ENCODE measurements at regions not wholly inside any gene's neighbourhood (a gene's known extent, or its start where the extent isn't known, plus 50 kb on each side); places are given as distances from the start of the nearest gene placed in this dataset.
"Not testable (repeated sequence)": the region's sequence is repeated elsewhere in the genome, so short reads cannot be mapped to it uniquely, and the experiment has no call there.

DNA sequence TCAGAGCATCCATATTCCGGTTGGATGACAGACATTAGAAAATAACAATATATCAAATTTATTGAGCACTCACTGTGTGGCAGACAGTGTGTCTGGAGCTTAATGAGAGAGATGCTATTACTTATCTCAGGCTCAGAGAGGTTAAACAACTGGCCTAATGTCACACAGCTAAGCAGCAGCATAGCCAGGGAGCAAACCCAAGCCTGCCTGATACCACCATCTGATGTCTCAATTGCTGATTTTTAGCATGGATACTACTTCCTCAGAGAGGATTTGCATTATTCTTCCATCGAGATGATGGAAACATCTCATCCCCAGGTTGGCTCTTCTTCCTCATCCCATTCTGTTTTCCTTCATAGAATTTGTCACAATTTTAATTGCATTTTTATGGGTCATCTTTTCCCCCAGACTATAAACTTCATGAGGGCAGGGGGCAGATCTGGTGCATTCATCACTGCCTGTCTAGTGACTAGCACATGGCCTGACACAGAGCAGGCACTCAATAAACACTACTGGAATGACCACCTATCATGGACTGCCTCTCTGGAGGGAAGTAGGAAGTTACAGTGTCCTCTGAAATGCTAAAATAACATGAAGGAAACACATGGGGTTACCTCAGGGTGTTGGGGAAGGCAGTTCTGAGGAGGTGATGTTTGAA, 344.8 kb upstream of the CCL2 start:
- no peak for DNase-seq

DNA sequence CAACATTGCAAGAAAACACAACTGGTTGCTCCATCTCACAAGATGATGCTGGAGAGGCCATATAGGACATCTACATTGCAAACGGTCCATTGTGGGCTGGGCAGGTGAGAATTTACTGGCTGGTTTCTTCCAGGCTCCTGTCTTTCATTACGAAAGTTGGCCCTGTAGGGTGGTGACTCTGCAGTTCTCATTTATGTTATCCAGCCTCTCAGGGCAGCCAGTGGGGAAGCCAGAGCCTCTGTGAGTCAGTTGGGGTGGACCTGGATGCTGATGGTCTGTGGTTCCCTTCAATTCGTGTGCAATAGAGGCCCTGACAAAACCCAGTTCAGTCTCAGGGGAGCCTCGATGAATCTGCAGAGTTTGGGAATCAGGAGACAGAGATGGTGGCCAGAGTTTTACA, 341.0 kb upstream of the CCL2 start:
- DNase-seq = no peak

DNA sequence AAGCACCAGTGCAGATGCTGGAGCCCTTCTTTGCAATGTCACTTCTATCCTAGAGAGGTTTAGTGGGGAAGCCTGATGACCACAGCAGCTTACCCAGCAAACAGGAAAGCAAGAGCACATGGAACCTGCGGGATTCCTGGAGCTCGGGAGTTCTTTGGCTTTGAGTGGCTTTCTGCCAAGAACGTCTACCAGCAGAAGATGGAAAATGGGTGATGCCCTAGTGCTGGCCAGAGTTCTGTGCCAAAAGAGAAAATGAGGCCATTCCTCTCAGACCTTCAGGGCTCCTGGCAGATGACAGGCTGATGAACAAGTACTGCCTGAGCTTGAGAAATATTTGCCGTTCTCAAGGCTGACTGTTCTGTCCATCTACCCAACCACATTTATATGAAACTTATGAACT, 332.1 kb upstream of the CCL2 start:
- no peak for DNase-seq

DNA sequence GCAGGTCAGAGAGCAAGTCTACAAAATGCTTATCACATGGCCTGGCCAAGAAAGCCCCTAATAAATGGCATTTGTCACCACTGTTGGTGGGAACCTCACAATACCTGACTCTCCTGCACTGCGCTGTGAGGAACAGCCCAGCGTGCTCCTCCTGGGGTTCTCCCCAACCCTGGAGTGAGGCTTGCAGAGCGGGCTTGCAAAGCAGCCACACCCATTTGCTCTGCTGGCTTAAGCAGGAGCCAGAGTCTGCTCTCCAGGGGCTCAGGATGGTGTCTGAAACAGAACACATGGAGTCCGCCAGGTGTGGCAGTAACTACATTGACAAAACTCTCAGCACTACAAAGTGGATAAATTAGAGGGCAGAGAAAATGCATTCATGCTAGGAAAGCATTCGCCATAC, 331.0 kb upstream of the CCL2 start:
- DNase-seq = no peak

DNA sequence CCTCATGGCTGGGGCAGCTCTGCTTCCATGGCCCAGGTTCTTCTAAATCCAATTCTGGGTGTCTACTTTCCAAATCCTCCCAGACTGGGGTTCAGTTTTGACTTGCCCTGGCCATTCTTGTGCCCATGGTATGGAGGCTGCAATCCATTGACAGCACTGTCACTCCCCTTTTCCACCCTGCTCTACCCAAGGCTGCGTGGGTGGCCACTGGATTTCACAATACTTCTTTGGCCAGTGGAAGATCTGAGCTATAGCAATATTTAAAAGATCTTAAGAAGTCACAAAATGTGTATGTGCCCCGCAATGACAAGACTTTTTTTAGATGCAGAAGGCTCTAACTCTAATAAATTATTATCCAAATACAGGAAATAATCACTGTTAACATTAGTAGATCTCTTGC, 329.4 kb upstream of the CCL2 start:
- DNase-seq = no peak

DNA sequence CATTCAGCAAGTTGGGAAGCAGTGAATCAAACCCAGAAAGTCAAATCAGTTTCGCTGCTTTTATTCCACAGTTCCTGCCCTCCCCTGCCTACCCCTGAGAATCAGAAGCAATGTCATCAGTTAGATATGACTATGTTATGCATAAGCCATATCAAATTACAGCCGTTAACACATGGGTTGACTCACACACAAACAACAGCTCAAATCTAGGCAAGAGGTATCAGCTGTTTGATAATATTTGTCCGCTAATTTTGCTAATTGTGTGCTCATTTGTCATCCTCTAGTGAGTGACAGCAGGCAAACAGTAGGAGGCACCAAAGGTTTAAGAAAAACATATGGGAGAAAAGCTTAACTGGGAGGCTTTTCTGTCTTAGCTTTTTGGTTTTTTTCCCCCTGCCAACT, 327.4 kb upstream of the CCL2 start:
- DNase-seq = peak; percentile 9

DNA sequence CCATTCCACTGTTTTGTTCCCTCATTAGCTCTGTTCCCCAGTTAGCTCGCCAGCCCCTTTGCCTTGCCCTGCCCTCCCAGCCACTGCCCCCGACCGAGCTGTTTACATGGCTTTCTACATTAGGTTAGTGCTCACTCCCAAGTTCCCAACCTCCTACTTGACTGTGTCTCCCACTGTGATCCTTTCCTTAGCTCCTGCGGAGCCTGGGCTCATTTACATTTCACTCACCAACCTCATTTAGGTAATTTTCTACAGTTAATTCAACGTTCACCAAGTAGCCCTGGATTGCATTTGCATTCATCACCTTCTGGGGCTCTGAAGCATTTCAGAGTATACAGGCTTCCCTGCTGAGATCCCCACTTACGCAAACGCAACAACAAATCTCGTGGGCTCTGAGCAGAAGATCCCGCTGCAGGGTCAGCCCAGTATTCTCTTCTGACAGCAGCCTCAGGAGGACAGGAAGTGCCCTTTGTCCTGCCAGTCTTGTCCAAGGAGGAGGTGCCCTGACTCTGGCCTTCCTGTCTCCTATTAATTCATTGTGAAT, 325.8 kb upstream of the CCL2 start:
- DNase-seq = no peak

DNA sequence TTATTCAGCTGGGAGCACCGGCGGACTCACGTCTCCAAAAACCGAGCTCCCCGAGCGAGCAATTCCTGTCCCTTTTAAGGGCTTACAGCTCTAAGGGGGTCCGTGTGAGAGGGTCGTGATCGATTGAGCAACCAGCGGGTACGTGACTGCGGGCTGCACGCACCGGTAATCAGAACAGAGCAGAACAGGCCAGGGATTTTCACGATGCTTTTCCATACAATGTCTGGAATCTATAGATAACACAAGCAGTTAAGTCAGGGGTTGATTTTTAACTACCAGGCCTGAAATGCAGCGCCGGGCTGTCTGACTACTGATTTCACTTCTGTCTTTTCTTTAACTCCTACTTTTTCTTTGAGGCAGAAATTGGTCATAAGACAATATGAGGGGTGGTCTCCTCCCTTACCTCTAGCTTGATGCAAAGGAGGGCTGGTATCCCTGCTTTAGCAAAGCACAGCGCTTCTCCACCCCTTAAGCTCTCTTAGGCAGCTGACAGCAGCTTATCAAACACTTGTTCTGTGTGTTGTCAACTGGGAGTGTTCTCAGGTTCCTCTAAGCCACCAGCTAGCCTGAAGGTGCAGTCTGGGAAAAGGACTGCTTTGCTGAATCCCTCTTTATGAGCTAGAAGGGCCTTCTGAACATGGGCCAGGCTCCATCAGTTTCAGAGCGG, 323.8 kb upstream of the CCL2 start:
- not testable (repeated sequence) for DNase-seq

DNA sequence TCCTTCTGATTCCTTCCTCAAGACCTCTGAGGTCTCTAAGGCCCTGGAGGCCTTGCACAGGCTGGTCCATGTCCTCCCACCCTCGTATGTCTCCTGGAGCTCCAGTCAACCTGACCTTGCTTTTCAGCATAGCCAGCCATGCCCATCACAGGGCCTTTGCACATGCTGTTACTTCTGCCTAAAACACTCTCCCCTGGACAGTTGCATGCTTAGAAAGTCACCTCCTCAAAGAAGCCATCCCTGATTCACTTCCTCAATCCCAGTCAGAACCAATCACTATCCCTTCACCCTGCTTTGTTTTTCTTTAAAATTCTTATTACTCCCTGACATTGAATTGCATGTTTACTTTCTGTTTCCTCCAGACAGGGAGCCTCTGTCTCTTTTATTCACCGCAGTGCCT, 322.1 kb upstream of the CCL2 start:
- no peak for DNase-seq

DNA sequence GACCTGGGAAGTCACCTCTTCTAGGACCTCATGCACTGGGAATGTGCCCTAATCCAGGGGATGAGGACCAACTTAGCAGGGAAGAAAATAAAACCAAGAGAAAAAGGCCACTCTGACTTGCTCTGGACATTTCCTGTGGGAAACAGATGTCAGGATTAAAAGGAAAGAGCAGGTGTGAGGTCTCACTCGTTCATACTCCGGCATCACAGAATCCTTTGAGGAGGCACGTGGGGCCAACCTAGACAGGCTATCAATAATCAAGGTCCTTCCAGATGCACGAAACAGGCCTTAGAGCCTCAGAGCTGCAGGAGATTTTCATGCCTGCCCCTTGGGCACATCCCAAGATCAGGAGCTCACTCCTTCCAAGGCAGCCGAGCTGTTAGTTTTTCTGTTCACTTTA, 321.5 kb upstream of the CCL2 start:
- DNase-seq = no peak

DNA sequence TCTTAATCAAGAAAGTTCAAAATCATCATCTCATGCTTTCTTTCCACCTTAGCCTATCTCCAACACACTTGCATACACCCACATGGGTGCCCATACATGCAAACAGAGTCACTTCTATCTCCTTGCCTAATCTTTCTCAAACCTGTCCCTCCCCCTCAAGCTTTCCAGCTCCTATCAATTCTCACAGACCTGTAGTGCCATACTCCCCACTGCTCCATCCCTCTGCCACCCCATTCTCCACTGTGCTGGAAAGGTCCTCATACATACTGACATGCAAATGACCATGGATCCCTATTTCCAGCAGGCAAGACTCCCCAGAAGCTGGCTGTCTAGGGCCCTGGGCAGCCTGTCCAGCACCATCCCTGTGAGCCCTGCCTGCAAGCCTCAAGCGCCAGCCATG, 320.4 kb upstream of the CCL2 start:
- no peak for DNase-seq

DNA sequence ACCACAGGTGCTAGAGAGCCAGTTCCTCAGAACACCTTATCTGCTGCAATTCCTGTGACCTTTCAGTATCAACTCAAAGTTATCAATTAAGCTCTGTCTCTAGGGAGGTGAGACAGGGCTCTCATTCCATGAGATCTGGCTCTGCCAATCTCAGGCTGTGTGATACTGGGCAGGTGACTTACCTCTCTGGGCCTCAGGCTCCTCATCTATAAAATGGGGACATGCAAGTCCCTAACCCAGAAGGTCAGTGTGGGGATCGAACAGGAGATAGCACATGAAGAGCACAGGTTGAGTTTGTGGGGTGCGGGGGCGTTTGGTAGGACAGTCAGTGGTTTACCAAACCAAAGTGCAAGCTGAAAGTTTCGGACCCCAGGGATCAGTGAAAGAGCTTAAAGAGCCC, 319.3 kb upstream of the CCL2 start:
- no peak for DNase-seq

DNA sequence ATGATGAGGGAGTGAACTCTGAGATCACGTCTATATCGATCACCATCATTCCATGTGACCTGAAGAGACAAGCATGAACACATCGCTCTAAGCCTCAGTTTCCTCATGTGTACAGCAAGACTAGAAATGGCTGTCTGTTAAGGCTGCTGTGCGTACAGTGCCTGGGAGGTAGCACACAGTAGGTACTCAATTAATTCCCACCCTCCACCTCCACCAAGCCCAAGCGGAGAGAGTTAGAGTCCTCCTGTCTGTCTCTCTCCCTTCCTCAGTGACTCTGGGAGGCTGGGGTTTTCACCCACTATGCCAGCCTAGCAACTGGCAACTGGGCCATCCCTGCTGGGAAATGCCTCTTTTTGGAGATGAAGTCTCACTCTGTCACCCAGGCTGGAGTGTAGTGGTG, 318.3 kb upstream of the CCL2 start:
- DNase-seq = no peak

DNA sequence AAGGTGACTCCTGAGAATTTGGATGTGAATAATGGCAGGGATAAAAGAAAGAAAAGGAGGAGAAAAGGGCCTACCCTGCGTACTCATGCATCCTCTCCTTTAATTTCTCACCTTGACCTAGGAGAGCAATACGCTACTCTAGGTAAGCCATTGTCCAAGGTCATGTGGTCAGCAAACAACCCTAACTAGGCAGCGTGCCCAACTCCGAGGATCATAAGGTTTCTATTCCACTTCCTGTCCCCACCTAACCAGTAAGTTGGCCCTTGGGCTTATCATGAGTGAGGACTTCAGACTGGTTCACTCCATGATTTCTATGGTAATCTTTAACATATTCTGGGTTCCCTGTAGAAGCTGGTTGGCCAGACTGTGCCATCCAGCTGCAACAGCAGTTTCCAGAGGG, 315.1 kb upstream of the CCL2 start:
- DNase-seq = no peak

DNA sequence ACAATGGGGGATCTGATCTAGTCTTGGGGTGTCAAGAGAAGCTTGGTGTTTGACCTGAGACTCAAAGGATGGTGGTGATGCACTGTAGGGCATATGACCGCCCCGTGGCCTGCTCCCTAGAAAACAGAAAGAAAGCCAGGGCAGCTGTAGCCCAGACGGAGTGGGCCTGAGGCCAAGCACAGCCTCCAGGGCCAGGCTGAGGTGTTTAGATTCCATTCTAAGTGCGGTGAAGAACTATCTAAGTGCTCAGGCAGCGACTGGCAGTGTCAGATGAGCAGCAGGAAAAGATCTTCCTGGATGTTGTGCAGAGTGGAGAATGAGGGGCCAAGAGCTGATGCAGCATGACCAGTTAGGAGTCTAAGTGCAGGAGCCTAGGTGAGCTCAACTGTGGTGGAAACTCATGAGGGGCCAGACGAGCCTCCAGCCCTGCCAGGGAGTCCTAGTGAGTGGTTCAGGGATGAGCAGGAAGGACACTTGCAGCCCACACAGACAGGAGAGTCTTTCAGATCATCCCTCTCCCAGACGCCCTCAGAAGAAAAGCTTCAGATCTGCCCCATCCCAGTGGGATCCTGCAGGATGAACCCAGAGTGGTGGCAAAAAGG, 314.2 kb upstream of the CCL2 start:
- DNase-seq = no peak

DNA sequence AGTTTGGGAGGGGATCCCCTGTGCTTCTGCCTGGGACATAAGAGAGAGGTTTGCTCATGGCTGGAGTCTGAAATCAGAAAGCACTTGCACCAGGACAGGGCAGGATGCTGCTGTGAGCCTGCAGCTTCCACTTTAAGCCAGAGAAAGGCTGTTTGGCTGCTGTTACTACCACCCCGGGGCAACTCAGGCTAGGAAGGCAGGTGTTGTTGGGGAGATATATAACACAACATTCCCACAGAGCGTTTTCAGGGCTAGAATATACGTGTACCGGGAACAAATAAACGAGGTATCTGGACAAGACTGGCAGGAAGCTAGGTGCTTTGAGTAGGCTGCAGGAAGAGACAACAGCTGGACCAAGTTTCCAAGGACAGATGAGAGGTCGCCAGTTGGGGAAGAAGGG, 313.3 kb upstream of the CCL2 start:
- no peak for DNase-seq

DNA sequence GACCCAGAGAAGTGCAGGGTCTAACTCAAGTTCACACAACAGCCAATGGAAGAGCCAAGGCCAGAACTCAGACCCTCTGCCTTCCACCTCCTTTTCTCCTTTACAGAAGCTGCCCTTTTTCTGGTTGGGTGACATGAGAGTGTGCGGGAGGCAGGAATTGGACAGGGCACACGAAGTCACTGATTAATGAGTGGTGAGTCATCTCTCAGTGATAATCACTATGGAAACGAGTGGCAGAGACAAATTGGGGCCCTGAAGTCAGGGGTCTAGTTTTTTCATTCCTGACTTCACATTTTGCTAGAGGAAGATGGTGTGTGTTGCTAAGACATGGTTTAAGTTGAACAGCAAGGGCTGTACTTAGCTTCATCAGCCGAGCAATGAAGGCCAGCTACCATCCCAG, 312.7 kb upstream of the CCL2 start:
- DNase-seq = no peak

DNA sequence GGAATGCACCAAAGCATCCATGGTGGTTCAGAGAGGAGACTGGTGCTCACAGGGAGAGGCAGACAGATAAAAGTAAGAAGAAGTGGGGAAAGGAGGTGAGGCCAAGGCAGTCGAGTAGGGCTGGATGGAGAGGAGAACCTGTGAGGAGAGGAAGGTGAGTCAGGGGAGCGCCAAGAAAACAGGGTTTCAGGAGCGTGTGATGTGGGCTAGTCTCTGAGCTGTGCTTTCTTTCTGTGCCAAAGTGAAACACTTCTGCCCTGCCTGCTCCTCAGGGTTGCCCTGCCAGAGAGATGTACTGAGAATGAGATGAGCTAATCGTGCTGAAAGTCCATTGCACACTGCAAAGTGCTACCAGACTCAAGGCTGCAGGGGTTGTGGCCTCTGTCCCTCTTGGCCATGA, 310.7 kb upstream of the CCL2 start:
- DNase-seq = no peak

DNA sequence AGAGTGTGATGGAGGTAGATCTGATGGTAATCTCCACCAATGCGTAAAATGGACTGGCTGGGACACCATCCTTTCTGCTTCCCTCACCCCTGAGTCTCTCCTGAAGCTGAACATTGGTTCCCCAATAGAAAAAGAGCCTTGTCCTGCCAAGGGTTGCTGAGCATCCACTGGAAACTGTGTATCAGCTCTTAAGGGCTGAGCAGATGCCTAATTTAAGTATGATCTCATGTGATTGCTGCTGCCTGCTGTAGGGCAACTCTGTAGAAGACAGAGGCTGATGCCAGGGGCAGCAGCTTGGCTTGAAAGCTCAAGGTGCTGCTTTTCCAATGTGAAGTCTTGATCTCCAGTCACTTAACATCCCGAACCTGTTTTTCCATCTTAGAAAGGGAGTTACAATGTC, 310.3 kb upstream of the CCL2 start:
- no peak for DNase-seq

DNA sequence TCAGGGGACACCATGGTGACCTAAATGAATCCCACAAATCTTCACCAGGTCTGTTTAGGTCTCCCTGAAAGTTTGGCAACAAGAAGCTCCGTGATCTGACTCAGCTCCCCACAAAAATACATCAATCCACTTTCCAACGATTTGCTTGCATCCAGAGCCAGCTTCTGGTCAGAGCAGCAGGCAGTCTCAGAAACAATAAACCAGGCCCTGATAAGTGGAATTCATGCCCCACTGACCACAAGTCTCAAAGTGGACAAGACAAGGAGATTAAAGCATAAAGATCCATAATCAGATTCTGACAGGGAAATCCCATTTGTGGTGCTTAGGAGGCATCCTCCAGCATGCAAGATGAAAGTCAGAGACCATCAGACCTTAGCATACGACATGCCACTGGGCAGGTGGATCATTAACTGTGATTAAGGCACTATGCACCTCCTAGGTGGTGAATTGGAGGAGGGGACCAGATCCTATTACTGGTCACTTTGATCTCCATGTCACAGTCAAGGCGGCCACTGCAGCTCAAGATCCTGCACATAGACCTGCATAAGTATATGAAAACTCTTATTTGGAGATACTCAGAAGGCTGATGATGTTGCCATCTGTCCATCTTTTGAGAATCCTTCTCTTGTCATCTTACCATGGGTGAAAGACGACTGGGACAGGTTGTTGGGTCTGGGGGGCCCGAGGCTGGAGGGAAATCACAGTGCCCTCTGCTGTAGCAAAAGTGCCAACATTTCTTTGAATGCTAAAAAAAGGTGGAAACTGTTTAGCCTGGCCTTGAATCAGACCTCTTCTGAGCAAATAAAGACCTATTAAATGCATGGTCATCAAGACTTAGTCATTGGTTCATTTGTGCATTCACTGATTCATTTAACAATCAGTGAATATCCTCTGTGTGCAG, 309.2 kb upstream of the CCL2 start:
- DNase-seq = no peak

DNA sequence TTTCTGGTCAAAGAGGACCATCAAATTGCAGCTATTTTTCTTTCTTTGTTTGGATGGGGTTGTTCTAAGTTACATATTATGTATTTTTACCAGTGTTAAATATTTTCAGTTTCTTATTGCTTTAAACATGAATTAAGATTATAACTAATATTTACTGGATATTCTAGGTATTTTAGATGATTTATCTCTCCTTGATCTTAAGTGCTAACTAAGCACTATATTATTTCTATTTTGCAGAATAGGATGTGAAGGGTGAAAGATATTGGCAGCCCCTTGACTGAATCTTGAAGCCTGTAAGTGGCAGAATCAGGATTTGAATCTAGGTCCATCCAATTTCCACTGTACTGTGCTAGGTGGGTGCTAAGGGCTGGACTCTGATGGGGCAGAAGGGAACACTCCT, 307.3 kb upstream of the CCL2 start:
- DNase-seq = no peak

DNA sequence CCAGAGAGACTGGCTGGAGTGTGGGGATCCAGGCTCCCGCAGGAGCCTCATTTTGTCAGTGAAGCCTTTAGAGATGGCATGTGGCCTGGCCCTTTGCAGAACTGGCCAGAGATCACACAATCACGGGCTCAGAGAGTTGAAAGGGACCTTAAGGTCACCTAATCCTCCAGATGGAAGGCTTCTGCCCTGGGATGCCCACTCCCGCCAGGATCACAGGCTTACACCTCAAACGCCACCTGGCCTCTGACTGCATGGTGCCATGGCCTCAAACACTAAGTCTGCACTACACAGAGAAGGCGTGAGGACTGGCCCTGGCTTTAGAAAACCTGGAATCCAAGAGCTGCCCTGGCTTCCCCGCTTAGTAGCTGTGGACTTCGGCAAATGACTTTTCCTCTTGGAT, 306.8 kb upstream of the CCL2 start:
- no peak for DNase-seq

DNA sequence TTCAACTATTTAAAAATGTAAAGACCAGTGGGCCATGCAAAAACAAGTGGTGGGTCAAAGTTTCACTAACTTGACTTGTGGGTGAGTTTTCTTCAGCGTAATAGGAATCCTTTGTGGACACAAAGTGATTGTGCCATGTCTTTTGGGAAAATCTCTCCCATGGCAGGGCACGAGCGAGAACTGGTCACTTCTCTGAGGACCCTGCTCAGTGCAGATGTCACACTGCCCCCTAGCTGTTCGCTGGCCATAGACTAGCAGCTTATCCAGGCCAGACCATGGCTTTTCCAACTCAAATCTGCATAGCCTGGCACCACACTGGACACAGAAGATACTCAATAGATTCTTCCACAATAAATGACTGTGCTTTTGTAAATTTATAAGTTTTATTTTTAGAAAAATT, 306.0 kb upstream of the CCL2 start:
- DNase-seq = no peak

Data from fibroblast of skin of abdomen (primary cell).